RWPE1 (cell line): ENCODE measurements at regions not wholly inside any gene's neighbourhood (a gene's known extent, or its start where the extent isn't known, plus 50 kb on each side); places are given as distances from the start of the nearest gene placed in this dataset.

ENCODE experiments used
- CTCF ChIA-PET: fragments of 350-600 bp; sonication (Branson Sonifier 250); formaldehyde crosslinking; extraction: SDS; loops from one replicate; lab custom pipeline; 2021; lab: Yijun Ruan, JAX
- POLR2A ChIA-PET: fragments of 400-600 bp; formaldehyde crosslinking; extraction: SDS; loops from one replicate; lab custom pipeline; 2020; ENCODE audit warnings: antibody characterized with exemption; ENCODE audit not compliant: low non-redundant PET; lab: Yijun Ruan, JAX
- DNase-seq: peaks from one replicate; pipeline ENCODE4 v3.0.0; 2012; ENCODE audit warnings: low spot score
- H3K27ac ChIP-seq: fragments of 450-650 bp; 2 replicates; pipeline ENCODE4 v1.5.1; 2017
- CTCF ChIP-seq: fragments of 450-650 bp; conservative IDR thresholded peaks from 2 replicates; pipeline ENCODE4 v1.5.1; 2017; ENCODE audit warnings: low read depth, mild to moderate bottlenecking

DNA sequence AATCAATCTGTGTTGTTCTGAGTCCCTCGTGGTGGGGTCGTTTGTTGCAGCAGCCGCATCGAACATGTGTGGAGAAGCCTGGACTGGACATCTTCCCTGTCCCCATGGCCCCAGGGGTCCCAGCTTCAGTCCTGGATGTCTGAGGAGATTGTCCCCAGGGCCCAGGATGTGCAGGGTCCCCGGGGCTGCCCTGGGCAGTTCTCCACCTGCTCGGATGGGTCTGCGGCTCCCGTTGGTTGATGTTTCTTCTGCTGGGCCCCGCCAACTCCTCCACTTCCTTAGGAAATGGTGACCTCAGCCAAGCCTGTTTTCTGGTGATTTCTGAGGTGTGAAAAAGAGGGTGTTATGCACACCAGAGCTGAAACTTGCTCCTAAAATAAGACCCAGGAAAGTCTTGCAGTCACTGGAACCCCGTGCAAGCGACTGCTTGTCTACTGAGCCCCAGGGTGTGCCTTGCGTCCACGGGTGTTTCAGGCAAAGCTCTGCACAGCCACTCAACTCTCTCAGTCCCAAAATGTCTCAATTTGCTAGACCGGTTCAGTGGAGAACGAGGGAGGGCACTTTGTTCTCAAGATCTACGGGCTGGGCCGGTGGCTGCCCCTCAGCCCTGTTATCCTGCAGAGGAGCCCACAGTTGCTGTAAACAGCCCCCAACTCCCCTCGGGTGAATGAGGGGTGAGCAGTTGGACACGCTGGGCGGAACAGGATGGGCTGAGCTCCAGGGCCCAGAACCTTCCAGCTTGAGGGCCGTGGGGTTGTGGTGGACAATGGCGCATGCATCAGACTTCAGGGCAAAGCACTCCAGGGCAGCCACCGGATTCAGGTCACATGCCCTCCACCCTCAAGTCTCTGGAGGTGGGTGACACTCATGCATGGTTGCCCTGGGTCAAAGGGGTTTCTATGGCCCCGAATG is 66.7 kb upstream of the OLFM1 start:
- no peak for TF ChIP-seq CTCF
- ChIA-PET POLR2A (no interaction called here), CTCF (interaction anchor here (0.7 kb wide), 1 partner anchor 23 kb away, joined by 3 read pairs; no protein-coding TSS in a partner anchor)
- no peak for DNase-seq
- H3K27ac ChIP-seq = no peak overlapping the region

GRCh38 chr9:135021393-135021789 is 66.1 kb upstream of the OLFM1 start:
- DNase-seq = no peak
- no peak overlapping the region for H3K27ac ChIP-seq
- no peak for TF ChIP-seq CTCF
- POLR2A ChIA-PET = no interaction called here
- CTCF ChIA-PET = interaction anchor here (0.6 kb wide), 1 partner anchor 18 kb away, joined by 3 read pairs; no protein-coding TSS in a partner anchor

GRCh38 chr9:135022191-135022870 is 65.1 kb upstream of the OLFM1 start:
- no peak for TF ChIP-seq CTCF
- no peak overlapping the region for H3K27ac ChIP-seq
- DNase-seq = no peak
- POLR2A ChIA-PET = no interaction called here
- CTCF ChIA-PET = interaction anchor here (0.6 kb wide), 1 partner anchor 19 kb away, joined by 3 read pairs; no protein-coding TSS in a partner anchor

DNA sequence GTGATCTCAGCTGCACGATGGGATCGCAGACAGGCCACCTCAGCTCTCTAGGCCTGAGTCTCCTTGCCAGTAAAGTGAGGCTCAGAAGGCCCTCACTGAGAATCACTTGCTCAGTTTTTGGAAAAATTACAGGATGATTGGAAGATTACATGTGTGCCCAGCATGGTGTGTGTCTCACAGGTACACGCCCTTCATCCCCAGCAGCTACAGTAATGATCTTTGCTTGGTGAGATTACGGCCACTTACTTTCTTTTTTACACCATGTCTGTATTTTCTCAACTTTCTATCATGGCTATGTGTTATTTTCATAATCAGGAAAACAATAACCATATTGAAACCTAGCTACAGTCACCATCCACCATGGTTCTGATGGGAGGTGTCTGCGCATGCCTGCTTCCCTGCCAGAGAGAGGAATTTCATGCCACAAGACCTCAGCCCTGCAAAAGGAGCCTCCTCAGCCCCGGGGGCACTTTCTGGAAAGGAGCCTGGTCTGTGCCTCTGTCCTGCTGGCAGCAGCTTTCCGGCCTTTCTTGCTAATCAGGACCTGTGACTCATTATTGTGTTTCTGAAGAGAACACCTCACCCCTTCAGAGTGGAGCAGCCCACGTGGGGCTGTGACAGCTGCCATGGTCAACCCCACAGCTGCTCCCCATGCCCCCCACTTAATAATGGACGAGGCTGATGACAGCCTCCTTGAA is 64.2 kb upstream of the OLFM1 start:
- TF ChIP-seq CTCF = no peak
- CTCF ChIA-PET = interaction anchor here (0.6 to 0.9 kb wide), 3 partner anchors 34 to 785 kb away, joined by 3 read pairs; no protein-coding TSS in a partner anchor
- peak overlapping the region; percentile 27 for H3K27ac ChIP-seq
- POLR2A ChIA-PET = interaction anchor here (0.6 kb wide), 1 partner anchor 1274 kb away, joined by 3 read pairs; no protein-coding TSS in a partner anchor
- peak; percentile 97 for DNase-seq

DNA sequence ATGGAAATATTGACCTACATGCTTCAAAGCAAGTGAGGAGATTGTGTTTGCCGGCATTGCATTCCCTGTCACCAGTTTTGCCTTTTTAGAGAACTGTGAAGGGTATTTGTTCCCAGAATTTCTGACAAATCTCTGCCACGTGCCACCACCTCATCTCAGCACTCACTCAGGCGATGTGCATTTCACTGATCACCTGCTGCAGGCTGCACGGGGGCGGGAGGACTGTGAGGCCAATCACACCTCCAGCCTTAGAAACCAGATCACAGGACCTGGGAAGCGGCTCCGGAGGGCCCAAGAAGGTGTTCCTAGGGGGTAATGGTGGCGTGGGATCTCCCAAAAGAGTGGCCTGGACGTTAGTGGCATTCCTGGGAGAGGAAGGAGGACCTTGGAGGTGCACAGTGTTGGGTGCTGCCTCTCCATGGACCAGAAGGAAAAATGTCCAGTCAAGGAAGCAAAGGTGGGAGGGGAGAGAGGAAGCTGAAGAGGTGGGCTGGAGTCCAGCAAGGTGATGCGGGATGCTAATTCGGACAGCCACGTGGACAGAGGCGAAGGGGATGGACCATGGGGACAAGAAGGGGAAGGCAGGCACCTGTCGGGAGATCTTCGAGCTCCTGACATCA is 63.6 kb upstream of the OLFM1 start:
- peak; percentile 8 for DNase-seq
- peak overlapping the region; percentile 27 for H3K27ac ChIP-seq
- TF ChIP-seq CTCF = no peak
- ChIA-PET CTCF (interaction anchor here (0.6 to 1.2 kb wide), 4 partner anchors 33 to 786 kb away, joined by 3 to 4 read pairs (median 3); no protein-coding TSS in a partner anchor), POLR2A (no interaction called here)
